Fibroblast of upper back skin (primary cell): ENCODE measurements at regions not wholly inside any gene's neighbourhood (a gene's known extent, or its start where the extent isn't known, plus 50 kb on each side); places are given as distances from the start of the nearest gene placed in this dataset.

ENCODE experiments used
- DNase-seq: peaks from one replicate; pipeline ENCODE4 v3.0.0-alpha.2; 2013

GRCh38 chr2:234592541-234592940 is 95.7 kb upstream of the ARL4C start:
- no peak for DNase-seq

GRCh38 chr2:234590076-234590475 is 93.2 kb upstream of the ARL4C start:
- no peak for DNase-seq

- no peak for DNase-seq
These were observed 91.2 kb upstream of the ARL4C start for GRCh38 chr2:234588054-234588430.

- peak; percentile 85 for DNase-seq
These were observed 90.6 kb upstream of the ARL4C start for GRCh38 chr2:234587341-234588053.

GRCh38 chr2:234583331-234583730 is 86.5 kb upstream of the ARL4C start:
- no peak for DNase-seq

GRCh38 chr2:234580686-234581085 is 83.8 kb upstream of the ARL4C start:
- no peak for DNase-seq

- DNase-seq, result peak; percentile 39
These were observed 82.5 kb upstream of the ARL4C start for GRCh38 chr2:234579231-234579962.

GRCh38 chr2:234578389-234578788 is 81.5 kb upstream of the ARL4C start:
- no peak for DNase-seq

- DNase-seq, result no peak
These were observed 80.3 kb upstream of the ARL4C start for GRCh38 chr2:234577191-234577590.

- DNase-seq, result peak; percentile 73
These were observed 74.9 kb upstream of the ARL4C start for GRCh38 chr2:234571620-234572407.

- DNase-seq, result no peak
These were observed 73.6 kb upstream of the ARL4C start for GRCh38 chr2:234570476-234570875.

- DNase-seq, result no peak
These were observed 73.0 kb upstream of the ARL4C start for GRCh38 chr2:234569776-234570430.

GRCh38 chr2:234566622-234567021 is 69.7 kb upstream of the ARL4C start:
- DNase-seq, result no peak

GRCh38 chr2:234565842-234566619 is 69.2 kb upstream of the ARL4C start:
- no peak for DNase-seq

- DNase-seq, result peak; percentile 69
These were observed 68.3 kb upstream of the ARL4C start for GRCh38 chr2:234565201-234565600.

GRCh38 chr2:234564699-234565098 is 67.8 kb upstream of the ARL4C start:
- DNase-seq, result peak; percentile 85

GRCh38 chr2:234559609-234560008 is 62.7 kb upstream of the ARL4C start:
- DNase-seq, result no peak

- peak; percentile 70 for DNase-seq
These were observed 61.8 kb upstream of the ARL4C start for GRCh38 chr2:234558642-234559041.

GRCh38 chr2:234556848-234557573 is 60.1 kb upstream of the ARL4C start:
- no peak for DNase-seq

- peak; percentile 59 for DNase-seq
These were observed 58.9 kb upstream of the ARL4C start for GRCh38 chr2:234555616-234556249.

- DNase-seq, result no peak
These were observed 58.3 kb upstream of the ARL4C start for GRCh38 chr2:234555161-234555560.
